ENCODE measurements at regions not wholly inside any gene's neighbourhood (a gene's known extent, or its start where the extent isn't known, plus 50 kb on each side); places are given as distances from the start of the nearest gene placed in this dataset.

GRCh38 chr11:80993536-80993935 lies 1552.7 kb upstream of the TENM4 start:
- no TSS peak for BruUV-seq (replicated peaks)
- in situ Hi-C loops (cut with HindIII; ENCODE audit: low pct_unique_long_range_greater_than_20kb, low sequenced_read_pairs) = no loop called here
- Histone ChIP-seq H3K4me1 (ENCODE audit: control insufficient read depth, insufficient read depth, low read length) (no peaks in the 10 kb centered on the region), H3K4me3 (ENCODE audit: low read depth in 2 of 2, low read length in 2 of 2) (no peak overlapping the region), H3K27ac (ENCODE audit: low read length) (no peak overlapping the region), H3K9me3 (ENCODE audit: control insufficient read depth, insufficient read depth, low read depth, low read length) (no peaks in the 10 kb centered on the region), H3K36me3 (ENCODE audit: control insufficient read depth, insufficient read depth, low read length) (no peaks in the 10 kb centered on the region), H3K27me3 (ENCODE audit: control insufficient read depth, insufficient read depth, low read length) (no peaks in the 10 kb centered on the region)
- intact Hi-C loops (cut with micrococcal nuclease; ENCODE audit: unreplicated experiment) = no loop called here
- TF ChIP-seq CTCF (IDR thresholded peaks at IDR 0.05) = no peak
- no peak for TF ChIP-seq SIN3A (IDR thresholded peaks at IDR 0.05; ENCODE audit: borderline replicate concordance, insufficient read depth, low read depth, low read length)
- TF ChIP-seq TCF7L2 (IDR thresholded peaks at IDR 0.05; ENCODE audit: low read depth, low read length) = no peak
- no peak for TF ChIP-seq POLR2AphosphoS5 (IDR thresholded peaks at IDR 0.05; ENCODE audit: low read depth, low read length)
- TF ChIP-seq, protein P1, sequence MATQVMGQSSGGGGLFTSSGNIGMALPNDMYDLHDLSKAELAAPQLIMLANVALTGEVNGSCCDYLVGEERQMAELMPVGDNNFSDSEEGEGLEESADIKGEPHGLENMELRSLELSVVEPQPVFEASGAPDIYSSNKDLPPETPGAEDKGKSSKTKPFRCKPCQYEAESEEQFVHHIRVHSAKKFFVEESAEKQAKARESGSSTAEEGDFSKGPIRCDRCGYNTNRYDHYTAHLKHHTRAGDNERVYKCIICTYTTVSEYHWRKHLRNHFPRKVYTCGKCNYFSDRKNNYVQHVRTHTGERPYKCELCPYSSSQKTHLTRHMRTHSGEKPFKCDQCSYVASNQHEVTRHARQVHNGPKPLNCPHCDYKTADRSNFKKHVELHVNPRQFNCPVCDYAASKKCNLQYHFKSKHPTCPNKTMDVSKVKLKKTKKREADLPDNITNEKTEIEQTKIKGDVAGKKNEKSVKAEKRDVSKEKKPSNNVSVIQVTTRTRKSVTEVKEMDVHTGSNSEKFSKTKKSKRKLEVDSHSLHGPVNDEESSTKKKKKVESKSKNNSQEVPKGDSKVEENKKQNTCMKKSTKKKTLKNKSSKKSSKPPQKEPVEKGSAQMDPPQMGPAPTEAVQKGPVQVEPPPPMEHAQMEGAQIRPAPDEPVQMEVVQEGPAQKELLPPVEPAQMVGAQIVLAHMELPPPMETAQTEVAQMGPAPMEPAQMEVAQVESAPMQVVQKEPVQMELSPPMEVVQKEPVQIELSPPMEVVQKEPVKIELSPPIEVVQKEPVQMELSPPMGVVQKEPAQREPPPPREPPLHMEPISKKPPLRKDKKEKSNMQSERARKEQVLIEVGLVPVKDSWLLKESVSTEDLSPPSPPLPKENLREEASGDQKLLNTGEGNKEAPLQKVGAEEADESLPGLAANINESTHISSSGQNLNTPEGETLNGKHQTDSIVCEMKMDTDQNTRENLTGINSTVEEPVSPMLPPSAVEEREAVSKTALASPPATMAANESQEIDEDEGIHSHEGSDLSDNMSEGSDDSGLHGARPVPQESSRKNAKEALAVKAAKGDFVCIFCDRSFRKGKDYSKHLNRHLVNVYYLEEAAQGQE (IDR thresholded peaks at IDR 0.05; ENCODE audit: insufficient read depth in 1 of 2, low read depth in 2 of 2, low read length in 1 of 2) = no peak
- ATAC-seq (no peak), DNase-seq (ENCODE audit: low read depth, low spot score) (no peak)
- ChIA-PET CTCF (no interaction called here), POLR2A (no interaction called here)

- Histone ChIP-seq H3K4me3 (ENCODE audit: low read depth in 2 of 2, low read length in 2 of 2) (no peak overlapping the region), H3K4me1 (ENCODE audit: control insufficient read depth, insufficient read depth, low read length) (no peaks in the 10 kb centered on the region), H3K27ac (ENCODE audit: low read length) (no peak overlapping the region), H3K27me3 (ENCODE audit: control insufficient read depth, insufficient read depth, low read length) (no peaks in the 10 kb centered on the region), H3K9me3 (ENCODE audit: control insufficient read depth, insufficient read depth, low read depth, low read length) (no peaks in the 10 kb centered on the region), H3K36me3 (ENCODE audit: control insufficient read depth, insufficient read depth, low read length) (no peaks in the 10 kb centered on the region)
- POLR2A ChIA-PET = no interaction called here
- intact Hi-C loops (cut with micrococcal nuclease; ENCODE audit: unreplicated experiment) = no loop called here
- no peak for ATAC-seq
- no peak for TF ChIP-seq POLR2AphosphoS5 (IDR thresholded peaks at IDR 0.05; ENCODE audit: low read depth, low read length)
- no peak for DNase-seq (ENCODE audit: low read depth, low spot score)
- no TSS peak for BruUV-seq (replicated peaks)
- CTCF ChIA-PET = no interaction called here
- in situ Hi-C loops (cut with HindIII; ENCODE audit: low pct_unique_long_range_greater_than_20kb, low sequenced_read_pairs) = no loop called here
Observed at GRCh38 chr11:80990885-80991284, 1550.1 kb upstream of the TENM4 start.

- no TSS peak for BruUV-seq (replicated peaks)
- in situ Hi-C loops (cut with HindIII; ENCODE audit: low pct_unique_long_range_greater_than_20kb, low sequenced_read_pairs) = no loop called here
- intact Hi-C loops (cut with micrococcal nuclease; ENCODE audit: unreplicated experiment) = no loop called here
Observed at GRCh38 chr11:80987171-80987570, 1546.3 kb upstream of the TENM4 start.

More at GRCh38 chr11:80987171-80987570, 1546.3 kb upstream of the TENM4 start:
- DNase-seq (ENCODE audit: low read depth, low spot score) = no peak
- H3K4me1 ChIP-seq (ENCODE audit: control insufficient read depth, insufficient read depth, low read length) = no peaks in the 10 kb centered on the region
- ChIA-PET POLR2A (no interaction called here), CTCF (no interaction called here)
- H3K4me3 ChIP-seq (ENCODE audit: low read depth in 2 of 2, low read length in 2 of 2) = no peak overlapping the region
- H3K27ac ChIP-seq (ENCODE audit: low read length) = no peak overlapping the region
- TF ChIP-seq, protein P1 (IDR thresholded peaks at IDR 0.05; ENCODE audit: insufficient read depth in 1 of 2, low read depth in 2 of 2, low read length in 1 of 2) = no peak
- no peak for TF ChIP-seq SIN3A (IDR thresholded peaks at IDR 0.05; ENCODE audit: borderline replicate concordance, insufficient read depth, low read depth, low read length)
- TF ChIP-seq CTCF (IDR thresholded peaks at IDR 0.05) = no peak
- TF ChIP-seq POLR2AphosphoS5 (IDR thresholded peaks at IDR 0.05; ENCODE audit: low read depth, low read length) = no peak
- no peak for TF ChIP-seq TCF7L2 (IDR thresholded peaks at IDR 0.05; ENCODE audit: low read depth, low read length)
- no peak for ATAC-seq
- no peaks in the 10 kb centered on the region for H3K27me3 ChIP-seq (ENCODE audit: control insufficient read depth, insufficient read depth, low read length)
- no peaks in the 10 kb centered on the region for H3K9me3 ChIP-seq (ENCODE audit: control insufficient read depth, insufficient read depth, low read depth, low read length)
- H3K36me3 ChIP-seq (ENCODE audit: control insufficient read depth, insufficient read depth, low read length) = no peaks in the 10 kb centered on the region

Measured in Panc1 (cell line).